ENCODE measurements at regions not wholly inside any gene's neighbourhood (a gene's known extent, or its start where the extent isn't known, plus 50 kb on each side); places are given as distances from the start of the nearest gene placed in this dataset.

DNA sequence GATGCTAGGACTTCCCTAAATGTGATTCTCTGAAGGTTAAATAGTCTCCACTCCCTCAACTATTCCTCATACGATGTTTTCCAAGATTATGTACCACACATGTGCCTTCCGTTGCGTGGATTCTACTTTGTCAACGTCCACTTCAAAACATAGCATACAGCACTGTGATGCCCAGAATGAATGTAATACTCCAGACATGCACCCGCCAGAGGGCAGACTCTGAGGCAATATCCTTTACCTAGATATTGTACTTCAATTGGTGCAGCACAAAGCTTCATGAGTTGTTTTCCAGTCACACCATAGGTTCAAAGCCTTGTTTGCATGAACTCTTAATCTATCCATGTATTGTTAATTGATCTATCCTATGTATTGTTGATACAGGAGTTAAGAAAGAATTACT, 201.0 kb upstream of the NABP1 start:
- H3K4me3 ChIP-seq (ENCODE audit: control insufficient read depth, low read depth, low read length) = no peak overlapping the region
- no peak for DNase-seq (ENCODE audit: low read depth)
- TF ChIP-seq, protein P1, sequence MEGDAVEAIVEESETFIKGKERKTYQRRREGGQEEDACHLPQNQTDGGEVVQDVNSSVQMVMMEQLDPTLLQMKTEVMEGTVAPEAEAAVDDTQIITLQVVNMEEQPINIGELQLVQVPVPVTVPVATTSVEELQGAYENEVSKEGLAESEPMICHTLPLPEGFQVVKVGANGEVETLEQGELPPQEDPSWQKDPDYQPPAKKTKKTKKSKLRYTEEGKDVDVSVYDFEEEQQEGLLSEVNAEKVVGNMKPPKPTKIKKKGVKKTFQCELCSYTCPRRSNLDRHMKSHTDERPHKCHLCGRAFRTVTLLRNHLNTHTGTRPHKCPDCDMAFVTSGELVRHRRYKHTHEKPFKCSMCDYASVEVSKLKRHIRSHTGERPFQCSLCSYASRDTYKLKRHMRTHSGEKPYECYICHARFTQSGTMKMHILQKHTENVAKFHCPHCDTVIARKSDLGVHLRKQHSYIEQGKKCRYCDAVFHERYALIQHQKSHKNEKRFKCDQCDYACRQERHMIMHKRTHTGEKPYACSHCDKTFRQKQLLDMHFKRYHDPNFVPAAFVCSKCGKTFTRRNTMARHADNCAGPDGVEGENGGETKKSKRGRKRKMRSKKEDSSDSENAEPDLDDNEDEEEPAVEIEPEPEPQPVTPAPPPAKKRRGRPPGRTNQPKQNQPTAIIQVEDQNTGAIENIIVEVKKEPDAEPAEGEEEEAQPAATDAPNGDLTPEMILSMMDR (IDR thresholded peaks at IDR 0.05; ENCODE audit: control insufficient read depth, insufficient read depth, low read depth, low read length, missing control alignments) = no peak

DNA sequence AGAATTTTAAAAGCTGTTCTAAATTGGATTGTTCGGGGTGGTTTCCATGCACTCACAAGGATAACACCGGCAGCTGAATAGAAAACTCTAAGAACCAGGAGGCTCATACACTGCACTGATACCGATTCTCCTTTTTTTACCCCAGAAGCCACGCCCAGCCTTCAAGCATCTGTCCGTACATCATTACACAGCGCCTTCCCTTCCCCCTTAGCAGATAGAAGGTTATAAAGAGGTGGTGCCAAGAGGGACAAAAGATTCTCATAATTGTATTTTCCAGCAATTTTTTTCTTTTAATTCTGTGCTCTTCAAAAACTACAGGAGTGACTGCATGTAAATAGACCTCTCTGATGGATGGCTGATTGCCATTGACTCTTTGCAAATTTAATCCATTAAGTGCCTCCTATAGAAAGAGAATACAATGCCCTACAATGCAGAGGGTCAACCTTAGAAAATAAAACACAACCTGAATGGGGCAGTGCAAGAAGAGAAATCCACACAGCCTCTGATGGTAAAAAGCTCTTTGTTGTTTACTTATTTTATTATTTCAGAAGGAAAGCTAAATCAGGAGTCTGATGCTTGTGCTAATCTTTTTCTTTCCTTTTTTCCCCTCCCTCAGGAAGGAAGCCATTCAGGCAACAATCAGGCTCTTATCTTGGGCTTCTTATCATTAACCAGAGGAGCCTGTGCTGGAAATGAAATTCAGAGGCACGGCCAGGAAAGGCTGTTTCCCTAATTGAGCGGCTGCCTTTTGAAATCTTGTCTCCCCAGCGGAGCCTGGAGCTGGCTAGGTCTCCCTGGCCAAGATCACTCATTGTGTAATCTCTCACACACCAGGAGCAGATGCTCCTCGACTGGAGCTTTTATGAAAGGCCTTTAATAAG, 198.9 kb upstream of the NABP1 start:
- TF ChIP-seq, protein P1 (IDR thresholded peaks at IDR 0.05; ENCODE audit: control insufficient read depth, insufficient read depth, low read depth, low read length, missing control alignments) = no peak
- H3K4me3 ChIP-seq (ENCODE audit: control insufficient read depth, low read depth, low read length) = no peak overlapping the region
- peak; percentile 61 for DNase-seq (ENCODE audit: low read depth)

DNA sequence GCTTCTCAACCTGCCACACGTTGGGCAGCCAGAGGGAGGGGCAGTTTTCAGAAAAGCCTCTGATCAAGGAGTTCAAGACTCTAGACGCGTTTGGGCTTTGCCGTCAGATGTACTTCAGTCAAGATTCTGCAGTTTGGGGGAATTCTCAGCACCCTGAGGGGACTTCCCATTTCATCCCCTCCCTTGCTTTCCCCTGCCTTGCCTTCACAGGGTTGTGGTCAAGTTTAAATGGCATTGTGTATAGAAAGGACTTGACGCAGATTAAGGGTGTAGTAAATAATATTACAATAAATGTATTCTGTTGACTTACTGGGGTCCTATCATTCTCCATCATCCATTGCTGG, 198.3 kb upstream of the NABP1 start:
- H3K4me3 ChIP-seq (ENCODE audit: control insufficient read depth, low read depth, low read length) = no peak overlapping the region
- no peak for DNase-seq (ENCODE audit: low read depth)
- TF ChIP-seq, protein P1 (IDR thresholded peaks at IDR 0.05; ENCODE audit: control insufficient read depth, insufficient read depth, low read depth, low read length, missing control alignments) = no peak

DNA sequence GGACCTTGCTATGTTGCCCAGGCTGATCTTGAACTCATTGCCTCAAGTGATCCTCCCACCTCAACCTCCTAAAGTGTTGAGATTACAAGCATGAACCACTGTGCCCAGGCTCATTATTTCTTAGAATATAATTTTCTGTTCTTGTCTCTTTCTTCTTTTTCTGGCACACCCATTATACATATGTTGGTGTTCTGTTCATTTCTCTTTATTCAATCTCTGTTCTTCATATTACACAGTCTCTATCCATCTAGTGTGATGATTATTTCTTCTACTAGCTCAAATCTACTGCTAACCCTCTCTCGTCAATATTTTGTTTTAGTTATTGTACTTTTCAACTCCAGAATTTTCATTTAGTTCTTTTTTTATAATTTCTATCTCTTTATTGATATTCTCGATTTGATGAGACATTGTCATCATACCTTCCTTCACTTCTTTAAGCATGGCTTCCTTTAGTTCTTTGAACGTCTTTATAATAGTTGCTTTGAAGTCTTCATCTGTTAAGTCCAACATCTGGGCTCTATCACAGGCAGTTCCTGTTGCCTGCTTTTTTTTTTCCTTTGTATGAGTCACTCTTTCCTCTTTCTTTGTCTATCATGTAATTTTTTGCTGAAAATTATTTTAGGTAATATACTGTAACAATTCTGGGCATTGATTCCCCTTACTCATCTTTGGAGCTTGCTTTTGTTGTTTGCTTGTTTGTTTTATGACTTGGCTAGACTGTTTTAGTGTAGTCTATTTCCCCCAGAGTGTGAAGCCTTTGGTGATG, 196.4 kb upstream of the NABP1 start:
- DNase-seq (ENCODE audit: low read depth) = no peak
- no peak overlapping the region for H3K4me3 ChIP-seq (ENCODE audit: control insufficient read depth, low read depth, low read length)
- TF ChIP-seq, protein P1 (IDR thresholded peaks at IDR 0.05; ENCODE audit: control insufficient read depth, insufficient read depth, low read depth, low read length, missing control alignments) = no peak

DNA sequence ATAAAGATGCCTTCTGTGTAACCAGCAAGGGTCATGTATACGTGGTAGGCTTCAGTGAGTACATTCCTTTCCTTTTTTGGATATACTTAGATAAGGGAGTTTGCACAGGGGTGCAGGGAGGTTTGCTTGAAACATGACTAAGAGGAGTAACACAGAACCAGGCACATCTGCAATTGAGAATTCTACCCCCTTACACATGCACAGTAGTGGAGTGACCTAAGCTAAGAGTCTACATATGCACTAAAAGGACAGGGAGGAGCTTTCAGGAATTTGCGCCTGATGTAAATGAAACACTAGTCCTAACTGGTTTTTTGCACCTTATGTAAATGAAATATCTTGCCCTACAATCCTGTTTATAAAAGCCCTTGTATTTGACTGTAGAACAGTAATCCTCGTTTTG, 194.8 kb upstream of the NABP1 start:
- TF ChIP-seq, protein P1 (IDR thresholded peaks at IDR 0.05; ENCODE audit: control insufficient read depth, insufficient read depth, low read depth, low read length, missing control alignments) = no peak
- H3K4me3 ChIP-seq (ENCODE audit: control insufficient read depth, low read depth, low read length) = no peak overlapping the region
- no peak for DNase-seq (ENCODE audit: low read depth)

DNA sequence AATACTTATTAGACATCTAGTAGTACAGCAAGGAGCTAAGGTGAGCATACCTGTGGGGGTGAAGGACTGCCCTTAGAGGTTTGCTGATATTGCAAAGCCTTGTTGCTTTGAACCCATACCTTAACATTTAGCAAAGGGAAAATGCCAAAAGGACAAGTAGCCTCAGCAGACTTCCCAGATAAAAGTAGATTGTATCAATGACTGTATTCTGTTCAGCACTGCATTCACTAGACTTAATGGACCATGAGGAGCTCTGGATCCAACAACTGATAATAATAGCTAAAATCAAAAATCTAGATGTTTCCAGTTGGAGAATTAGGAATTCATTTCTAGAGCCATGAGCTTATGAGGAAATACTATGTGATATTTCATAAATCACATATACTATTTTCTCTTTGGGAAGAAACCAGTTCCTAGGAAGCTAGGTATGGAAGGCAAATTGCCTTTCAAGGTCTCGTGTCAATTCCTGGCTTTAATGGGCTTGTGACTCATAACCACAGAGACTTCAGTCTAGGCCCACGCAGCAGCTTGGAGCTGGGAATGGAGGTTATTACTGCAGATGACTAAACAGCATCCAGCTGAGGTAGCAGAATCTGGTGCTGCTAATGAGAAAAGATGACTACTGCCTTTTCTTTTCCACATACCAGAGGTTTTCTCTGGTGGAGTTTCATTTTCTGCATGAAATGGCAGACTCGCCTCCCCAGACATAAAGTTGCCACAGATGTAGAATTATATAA, 191.2 kb upstream of the NABP1 start:
- TF ChIP-seq, protein P1 (IDR thresholded peaks at IDR 0.05; ENCODE audit: control insufficient read depth, insufficient read depth, low read depth, low read length, missing control alignments) = no peak
- no peak overlapping the region for H3K4me3 ChIP-seq (ENCODE audit: control insufficient read depth, low read depth, low read length)
- peak; percentile 98 for DNase-seq (ENCODE audit: low read depth)
